Heart right ventricle (tissue), 16 donors: ENCODE measurements at regions not wholly inside any gene's neighbourhood (a gene's known extent, or its start where the extent isn't known, plus 50 kb on each side); places are given as distances from the start of the nearest gene placed in this dataset.
A peak's percentile ranks its signal among the peaks of the same experiment; 100 is the strongest.

Experiments
- ATAC-seq, 8 donors: fragments of 200-7000 bp; cut with Tn5 transposase; one replicate each; pipeline ENCODE4 v1.9.1; 2020; ENCODE audit warnings: mild to moderate bottlenecking in 8 of 8, moderate library complexity in 8 of 8, moderate number of reproducible peaks in 1 of 8
- DNase-seq, 2 donors: peaks; one replicate each; pipeline ENCODE4 v3.0.0-alpha.2; 2020
- H3K27ac ChIP-seq, 10 donors: fragments of 200-600 bp; sonication (generic) in 2 of 10; one replicate each; pipeline versions ENCODE4 v1.5.0 to v1.8.0; 2020 to 2022; ENCODE audit warnings: mild to moderate bottlenecking in 3 of 10
- H3K27me3 ChIP-seq, 7 donors: fragments of 200-600 bp; one replicate each; pipeline ENCODE4 v1.8.0; 2021 to 2022; ENCODE audit warnings: mild to moderate bottlenecking in 2 of 7
- H3K36me3 ChIP-seq, 9 donors: fragments of 200-600 bp; sonication (generic) in 1 of 9; one replicate each; pipeline versions ENCODE4 v1.5.0 to v1.8.0; 2020 to 2022; ENCODE audit warnings: mild to moderate bottlenecking in 2 of 9
- H3K4me1 ChIP-seq, 9 donors: fragments of 200-600 bp; sonication (generic) in 1 of 9; one replicate each; pipeline versions ENCODE4 v1.5.0 to v1.8.0; 2020 to 2022; ENCODE audit warnings: mild to moderate bottlenecking in 4 of 9
- H3K4me3 ChIP-seq, 10 donors: fragments of 200-600 bp; sonication (generic) in 2 of 10; one replicate each; pipeline versions ENCODE4 v1.5.0 to v1.8.0; 2020 to 2022; ENCODE audit warnings: mild to moderate bottlenecking in 7 of 10, moderate library complexity in 2 of 10
- H3K9me3 ChIP-seq, 11 donors: fragments of 200-600 bp in 10 of 11; sonication (generic) in 2 of 11; one replicate each; pipeline versions ENCODE4 v1.5.0 to v1.8.0; 2013 to 2022; ENCODE audit warnings: mild to moderate bottlenecking in 2 of 11, control low read depth in 1 of 11, moderate library complexity in 1 of 11
- CTCF ChIP-seq, 9 donors: fragments of 200-600 bp; sonication (generic) in 2 of 9; IDR thresholded peaks; one replicate each; pipeline versions ENCODE4 v1.5.0 to v1.8.0; 2021 to 2022; ENCODE audit warnings: antibody characterized with exemption in 9 of 9, mild to moderate bottlenecking in 5 of 9, moderate library complexity in 1 of 9
- WGBS, 2 donors: extraction: QIAGEN DNeasy Blood & Tissue Kit; methylation state at CpG; one replicate each; pipeline ENCODE4 v1.1.7; 2013; ENCODE audit warnings: inconsistent platforms in 1 of 2; 5-methylcytosine and 5-hydroxymethylcytosine counted together
- intact Hi-C, 10 donors: fragments of 100-400 bp; cut with DNase I; formaldehyde crosslinking; loops; one replicate each; pipeline versions ENCODE4 v1.11.1 to v1.14.2; 2022
- donor health status: Arrhythmogenic right ventricular cardiomyopathy.
- donor health status: ischemic (EF 13 %, LVEDD 7.1; RV severe dilation, severe dysfunction).
- donor health status: healthy with polysubstance abuse.
- donor health status: DM: no; HTN: yes; CAD: no.
- donor health status: DM: no; HTN: no; CAD: no.
- donor health status: ischemic (EF 25% LVEDD 6.9; RV normal size, moderate dysfunction).
- donor health status: ischemic (EF 25% LVEDD 5.7; RV mildly dilated, moderate dysfunction).
- donor health status: healthy.
- donor health status: DM: yes; HTN: yes; CAD: no.
- donor health status: Ischemic cardiomyopathy.
- donor health status: ischemic (EF 35%, LVEDD 5.7; RV mildly dilated, moderate dysfunction).
- donor health status: nonischemic (EF 11% LVEDD 7.7; RV severe dilation, severe dysfunction).
- donor health status: DM: yes; HTN: yes; CAD: no.
- donor health status: PGD.
- donor health status: ischemic (EF 29% LVEDD 5.4; RV normal size, mild dysfunction).
- donor health status: nonischemic (EF 23%, LVEDD 6.1; RV moderate dilation, normal function).

GRCh38 chr4:137125011-137125410 lies 407.3 kb downstream of the PCDH18 start:
- ATAC-seq (peak in 6 of 8 donors; percentile 35 to 84 (median 50)), DNase-seq (peak in 1 of 2 donors; percentile 17)
- peak overlapping the region; percentile 2 to 52 (median 30) for H3K4me3 ChIP-seq
- H3K36me3 ChIP-seq: no peaks in the 10 kb centered on the region
- H3K9me3 ChIP-seq: no peaks in the 10 kb centered on the region
- no peaks in the 10 kb centered on the region for H3K4me1 ChIP-seq
- intact Hi-C loops: loop anchor here in 6 of 10 donors (2.0 to 10.0 kb wide), 8 partner anchors 410 to 1560 kb away; partner anchors contain the start of gene PCDH18 (in 2 of the 6)
- peak overlapping the region in 1 of 10 donors; percentile 14 for H3K27ac ChIP-seq
- TF ChIP-seq CTCF (IDR thresholded peaks at IDR 0.05): no peak
- WGBS, 2 donors: 39 to 56% methylated on average over 3 of the region's 3 CpGs
- no peaks in the 10 kb centered on the region for H3K27me3 ChIP-seq

- WGBS, 2 donors: 49 to 55% methylated on average over 5 of the region's 5 CpGs
- H3K4me3 ChIP-seq: peak overlapping the region; percentile 2 to 52 (median 30)
- intact Hi-C loops: loop anchor here in 8 of 10 donors (2.0 to 10.0 kb wide), 11 partner anchors 410 to 1748 kb away; partner anchors contain the start of gene PCDH18 (in 2 of the 8)
- H3K9me3 ChIP-seq: no peaks in the 10 kb centered on the region
- H3K27ac ChIP-seq: peak overlapping the region in 1 of 10 donors; percentile 14
- peak in 8 of 9 donors; percentile 16 to 80 (median 64) for TF ChIP-seq CTCF (IDR thresholded peaks at IDR 0.05)
- no peaks in the 10 kb centered on the region for H3K4me1 ChIP-seq
- DNase-seq (peak in 1 of 2 donors; percentile 5), ATAC-seq (peak; percentile 78 to 97 (median 88))
- H3K27me3 ChIP-seq: no peaks in the 10 kb centered on the region
- no peaks in the 10 kb centered on the region for H3K36me3 ChIP-seq
Measured at GRCh38 chr4:137124278-137124932, 407.9 kb downstream of the PCDH18 start.

- intact Hi-C loops: loop anchor here in 8 of 10 donors (5.0 to 10.0 kb wide), 10 partner anchors 412 to 1749 kb away; partner anchors contain the start of gene PCDH18 (in 2 of the 8)
- H3K36me3 ChIP-seq: no peaks in the 10 kb centered on the region
- WGBS, 2 donors: 93 to 95% methylated on average over 2 of the region's 2 CpGs
Measured at GRCh38 chr4:137122876-137123275, 409.4 kb downstream of the PCDH18 start.

GRCh38 chr4:137116144-137116543 lies 416.1 kb downstream of the PCDH18 start:
- ATAC-seq (no peak), DNase-seq (no peak)
- no peaks in the 10 kb centered on the region for H3K36me3 ChIP-seq
- no peaks in the 10 kb centered on the region for H3K4me1 ChIP-seq
- H3K9me3 ChIP-seq: peaks cover 0 to 15% (median 0%) of the 10 kb centered on the region in 11 donors
- H3K4me3 ChIP-seq: no peak overlapping the region
- peaks cover 0 to 8% (median 0%) of the 10 kb centered on the region in 7 donors for H3K27me3 ChIP-seq
- TF ChIP-seq CTCF (IDR thresholded peaks at IDR 0.05): no peak
- H3K27ac ChIP-seq: no peak overlapping the region
- intact Hi-C loops: no loop called here
- WGBS, 2 donors: 82 to 84% methylated on average over 3 of the region's 3 CpGs

More at GRCh38 chr4:137122876-137123275, 409.4 kb downstream of the PCDH18 start:
- DNase-seq: no peak
- Histone ChIP-seq H3K4me1 (no peaks in the 10 kb centered on the region), H3K27ac (no peak overlapping the region), H3K27me3 (peaks cover 0 to 4% (median 0%) of the 10 kb centered on the region in 7 donors), H3K4me3 (no peak overlapping the region), H3K9me3 (no peaks in the 10 kb centered on the region)
- no peak for ATAC-seq
- no peak for TF ChIP-seq CTCF (IDR thresholded peaks at IDR 0.05)
